CD4-positive, alpha-beta memory T cell (primary cell): ENCODE measurements at regions not wholly inside any gene's neighbourhood (a gene's known extent, or its start where the extent isn't known, plus 50 kb on each side); places are given as distances from the start of the nearest gene placed in this dataset.

ENCODE experiments used
- CTCF ChIA-PET: fragments of 350-600 bp; sonication (Branson Sonifier 250); formaldehyde crosslinking; loops from one replicate; lab custom pipeline; 2021; ENCODE audit warnings: inconsistent platforms; ENCODE audit not compliant: partially characterized antibody; lab: Charles Lee
- POLR2A ChIA-PET: fragments of 350-600 bp; sonication (Branson Sonifier 250); formaldehyde crosslinking; loops from one replicate; lab custom pipeline; 2021; ENCODE audit not compliant: partially characterized antibody; lab: Charles Lee
- DNase-seq, 5 donors: peaks; one replicate each; pipeline versions ENCODE4 v3.0.0 to v3.0.0-alpha.2; 2020 to 2022; ENCODE audit warnings: mixed read lengths in 1 of 5
- H3K27ac ChIP-seq: one replicate; pipeline ENCODE4 v1.7.0; 2013; ENCODE audit warnings: low read depth, low read length
- H3K27me3 ChIP-seq: 2 replicates; pipeline ENCODE4 v1.7.0; 2013; ENCODE audit warnings: mild to moderate bottlenecking, low read length, moderate library complexity; ENCODE audit not compliant: insufficient read depth
- H3K36me3 ChIP-seq: 2 replicates; pipeline ENCODE4 v1.7.0; 2013; ENCODE audit warnings: mild to moderate bottlenecking, low read length, moderate library complexity; ENCODE audit not compliant: insufficient read depth
- H3K4me1 ChIP-seq: 2 replicates; pipeline ENCODE4 v1.7.0; 2013; ENCODE audit warnings: mild to moderate bottlenecking, low read length, moderate library complexity; ENCODE audit not compliant: insufficient read depth
- H3K4me3 ChIP-seq, 2 donors: one replicate each; pipeline ENCODE4 v1.7.0; 2013; ENCODE audit warnings: low read length in 2 of 2, mild to moderate bottlenecking in 1 of 2
- H3K9me3 ChIP-seq, 2 donors: one replicate each; pipeline ENCODE4 v1.7.0; 2013; ENCODE audit warnings: low read length in 2 of 2, control low read depth in 1 of 2; ENCODE audit not compliant: control insufficient read depth in 1 of 2
- H3K27ac Mint-ChIP-seq, 7 donors: one replicate each; pipeline ENCODE4 v1.8.0; 2020 to 2021; ENCODE audit warnings: mixed read lengths in 7 of 7, mild to moderate bottlenecking in 6 of 7, inconsistent platforms in 3 of 7, moderate library complexity in 3 of 7
- H3K27me3 Mint-ChIP-seq, 2 donors: one replicate each; pipeline ENCODE4 v1.8.0; 2020 to 2021; ENCODE audit warnings: mixed read lengths in 2 of 2
- H3K36me3 Mint-ChIP-seq, 2 donors: one replicate each; pipeline ENCODE4 v1.8.0; 2020 to 2021; ENCODE audit warnings: mixed read lengths in 2 of 2, inconsistent platforms in 1 of 2, mild to moderate bottlenecking in 1 of 2
- H3K4me1 Mint-ChIP-seq, 4 donors: one replicate each; pipeline ENCODE4 v1.8.0; 2020 to 2021; ENCODE audit warnings: mixed read lengths in 4 of 4, mild to moderate bottlenecking in 1 of 4
- H3K4me3 Mint-ChIP-seq, 8 donors: one replicate each; pipeline ENCODE4 v1.8.0; 2020 to 2021; ENCODE audit warnings: mixed read lengths in 8 of 8, mild to moderate bottlenecking in 7 of 8, moderate library complexity in 6 of 8, inconsistent platforms in 3 of 8
- H3K9me3 Mint-ChIP-seq, 8 donors: one replicate each; pipeline ENCODE4 v1.8.0; 2020 to 2021; ENCODE audit warnings: mixed read lengths in 8 of 8, mild to moderate bottlenecking in 5 of 8, inconsistent platforms in 3 of 8, moderate library complexity in 1 of 8
- intact Hi-C: fragments of 100-400 bp; cut with micrococcal nuclease; formaldehyde crosslinking; loops from one replicate; pipeline ENCODE4 v1.15.1; 2023

GRCh38 chr2:122982936-122983335 is 1042.2 kb upstream of the CNTNAP5 start:
- Histone ChIP-seq H3K4me1 (no peaks in the 10 kb centered on the region), H3K9me3 (no peaks in the 10 kb centered on the region), H3K27me3 (no peaks in the 10 kb centered on the region), H3K27ac (no peak overlapping the region), H3K4me3 (no peak overlapping the region), H3K36me3 (no peaks in the 10 kb centered on the region)
- H3K27ac Mint-ChIP-seq = no peak overlapping the region
- H3K4me3 Mint-ChIP-seq = no peak overlapping the region
- no peak for DNase-seq
- H3K4me1 Mint-ChIP-seq = no peaks in the 10 kb centered on the region
- no peaks in the 10 kb centered on the region for H3K27me3 Mint-ChIP-seq
- peaks cover 0 to 21% (median 10%) of the 10 kb centered on the region in 8 donors for H3K9me3 Mint-ChIP-seq
- H3K36me3 Mint-ChIP-seq = no peaks in the 10 kb centered on the region
- ChIA-PET POLR2A (no interaction called here), CTCF (no interaction called here)
- intact Hi-C loops = no loop called here

- DNase-seq = no peak
- H3K4me1 ChIP-seq = no peaks in the 10 kb centered on the region
- intact Hi-C loops = no loop called here
- Mint-ChIP-seq H3K4me1 (no peaks in the 10 kb centered on the region), H3K9me3 (peaks cover 0 to 24% (median 11%) of the 10 kb centered on the region in 8 donors), H3K27ac (no peak overlapping the region), H3K36me3 (no peaks in the 10 kb centered on the region), H3K4me3 (no peak overlapping the region), H3K27me3 (no peaks in the 10 kb centered on the region)
- H3K27me3 ChIP-seq = no peaks in the 10 kb centered on the region
- H3K9me3 ChIP-seq = no peaks in the 10 kb centered on the region
- no peak overlapping the region for H3K27ac ChIP-seq
- POLR2A ChIA-PET = no interaction called here
- H3K4me3 ChIP-seq = no peak overlapping the region
- CTCF ChIA-PET = no interaction called here
- no peaks in the 10 kb centered on the region for H3K36me3 ChIP-seq
Observed at GRCh38 chr2:122988395-122989221, 1036.5 kb upstream of the CNTNAP5 start.

GRCh38 chr2:122993592-122993991 is 1031.5 kb upstream of the CNTNAP5 start:
- ChIA-PET POLR2A (no interaction called here), CTCF (no interaction called here)
- Mint-ChIP-seq H3K36me3 (no peaks in the 10 kb centered on the region), H3K4me1 (no peaks in the 10 kb centered on the region), H3K9me3 (peaks cover 0 to 19% (median 9%) of the 10 kb centered on the region in 8 donors), H3K4me3 (no peak overlapping the region), H3K27me3 (no peaks in the 10 kb centered on the region), H3K27ac (no peak overlapping the region)
- no peak for DNase-seq
- Histone ChIP-seq H3K4me3 (no peak overlapping the region), H3K36me3 (no peaks in the 10 kb centered on the region), H3K9me3 (no peaks in the 10 kb centered on the region), H3K27me3 (no peaks in the 10 kb centered on the region), H3K4me1 (no peaks in the 10 kb centered on the region), H3K27ac (no peak overlapping the region)
- intact Hi-C loops = no loop called here

GRCh38 chr2:122999258-122999657 is 1025.8 kb upstream of the CNTNAP5 start:
- no peak overlapping the region for H3K27ac Mint-ChIP-seq
- no peaks in the 10 kb centered on the region for H3K4me1 Mint-ChIP-seq
- H3K9me3 Mint-ChIP-seq = peaks cover 6 to 32% (median 14%) of the 10 kb centered on the region in 8 donors
- intact Hi-C loops = no loop called here
- no peak overlapping the region for H3K4me3 ChIP-seq
- POLR2A ChIA-PET = no interaction called here
- H3K36me3 ChIP-seq = no peaks in the 10 kb centered on the region
- H3K27me3 ChIP-seq = no peaks in the 10 kb centered on the region
- H3K9me3 ChIP-seq = no peaks in the 10 kb centered on the region
- no peaks in the 10 kb centered on the region for H3K4me1 ChIP-seq
- CTCF ChIA-PET = no interaction called here
- no peak for DNase-seq
- no peaks in the 10 kb centered on the region for H3K36me3 Mint-ChIP-seq
- no peak overlapping the region for H3K4me3 Mint-ChIP-seq
- H3K27me3 Mint-ChIP-seq = no peaks in the 10 kb centered on the region
- H3K27ac ChIP-seq = no peak overlapping the region

- Histone ChIP-seq H3K36me3 (no peaks in the 10 kb centered on the region), H3K9me3 (no peaks in the 10 kb centered on the region), H3K4me3 (no peak overlapping the region), H3K27ac (no peak overlapping the region), H3K4me1 (no peaks in the 10 kb centered on the region), H3K27me3 (no peaks in the 10 kb centered on the region)
- DNase-seq = no peak
- H3K36me3 Mint-ChIP-seq = no peaks in the 10 kb centered on the region
- peaks cover 6 to 30% (median 13%) of the 10 kb centered on the region in 8 donors for H3K9me3 Mint-ChIP-seq
- H3K4me3 Mint-ChIP-seq = no peak overlapping the region
- H3K27ac Mint-ChIP-seq = no peak overlapping the region
- CTCF ChIA-PET = no interaction called here
- no peaks in the 10 kb centered on the region for H3K4me1 Mint-ChIP-seq
- H3K27me3 Mint-ChIP-seq = no peaks in the 10 kb centered on the region
- POLR2A ChIA-PET = no interaction called here
- intact Hi-C loops = no loop called here
Observed at GRCh38 chr2:122999821-123000220, 1025.3 kb upstream of the CNTNAP5 start.

GRCh38 chr2:123002660-123003248 is 1022.3 kb upstream of the CNTNAP5 start:
- POLR2A ChIA-PET = no interaction called here
- H3K4me3 Mint-ChIP-seq = no peak overlapping the region
- no peak overlapping the region for H3K4me3 ChIP-seq
- H3K4me1 Mint-ChIP-seq = no peaks in the 10 kb centered on the region
- DNase-seq = no peak
- H3K9me3 ChIP-seq = no peaks in the 10 kb centered on the region
- H3K36me3 Mint-ChIP-seq = no peaks in the 10 kb centered on the region
- intact Hi-C loops = no loop called here
- H3K27me3 Mint-ChIP-seq = no peaks in the 10 kb centered on the region
- H3K36me3 ChIP-seq = no peaks in the 10 kb centered on the region
- CTCF ChIA-PET = no interaction called here
- H3K9me3 Mint-ChIP-seq = peaks cover 10 to 42% (median 24%) of the 10 kb centered on the region in 8 donors
- no peak overlapping the region for H3K27ac ChIP-seq
- no peaks in the 10 kb centered on the region for H3K4me1 ChIP-seq
- H3K27ac Mint-ChIP-seq = no peak overlapping the region
- H3K27me3 ChIP-seq = no peaks in the 10 kb centered on the region

- Mint-ChIP-seq H3K9me3 (peaks cover 2 to 21% (median 7%) of the 10 kb centered on the region in 8 donors), H3K36me3 (no peaks in the 10 kb centered on the region), H3K27me3 (no peaks in the 10 kb centered on the region), H3K27ac (no peak overlapping the region), H3K4me1 (no peaks in the 10 kb centered on the region), H3K4me3 (no peak overlapping the region)
- H3K4me3 ChIP-seq = no peak overlapping the region
- peaks cover 0 to 2% of the 10 kb centered on the region in 2 donors for H3K9me3 ChIP-seq
- DNase-seq = no peak
- CTCF ChIA-PET = no interaction called here
- H3K4me1 ChIP-seq = no peaks in the 10 kb centered on the region
- no peaks in the 10 kb centered on the region for H3K36me3 ChIP-seq
- POLR2A ChIA-PET = no interaction called here
- intact Hi-C loops = no loop called here
- H3K27ac ChIP-seq = no peak overlapping the region
- H3K27me3 ChIP-seq = no peaks in the 10 kb centered on the region
Observed at GRCh38 chr2:123015186-123015585, 1009.9 kb upstream of the CNTNAP5 start.
